CD14-positive monocyte (primary cell): ENCODE measurements at regions not wholly inside any gene's neighbourhood (a gene's known extent, or its start where the extent isn't known, plus 50 kb on each side); places are given as distances from the start of the nearest gene placed in this dataset.
A peak's percentile ranks its signal among the peaks of the same experiment; 100 is the strongest.

ENCODE experiments used
- DNase-seq, 3 donors: peaks; one replicate each; pipeline ENCODE4 v3.0.0-alpha.2; 2011 to 2022
- H2AFZ ChIP-seq: 2 replicates; pipeline ENCODE4 v1.6.0; 2012; ENCODE audit warnings: mild to moderate bottlenecking, low read depth, low read length, inconsistent platforms; ENCODE audit not compliant: insufficient read depth, poor library complexity, severe bottlenecking
- H3K27ac ChIP-seq, 2 donors: 1 replicate in 1 of 2; 2 replicates in 1 of 2; pipeline ENCODE4 v1.5.1; 2012 to 2013; ENCODE audit warnings: low read length in 2 of 2, control low read depth in 1 of 2, inconsistent platforms in 1 of 2, low read depth in 1 of 2, mild to moderate bottlenecking in 1 of 2
- H3K27me3 ChIP-seq, 2 donors: one replicate each; pipeline versions ENCODE4 v1.6.0 to v1.6.1; 2011 to 2013; ENCODE audit warnings: low read length in 2 of 2; ENCODE audit not compliant: control insufficient read depth in 2 of 2, insufficient read depth in 2 of 2
- H3K36me3 ChIP-seq, 2 donors: replicated peaks in 1 of 2; 1 replicate in 1 of 2; 2 replicates in 1 of 2; pipeline versions ENCODE4 v1.5.1 to v1.6.1; 2012 to 2013; ENCODE audit warnings: low read length in 2 of 2, control low read depth in 1 of 2, inconsistent platforms in 1 of 2, mild to moderate bottlenecking in 1 of 2; ENCODE audit not compliant: insufficient read depth in 2 of 2, control insufficient read depth in 1 of 2
- H3K4me1 ChIP-seq, 2 donors: 1 replicate in 1 of 2; 2 replicates in 1 of 2; pipeline versions ENCODE4 v1.5.1 to v1.6.1; 2012 to 2013; ENCODE audit warnings: low read length in 2 of 2, control low read depth in 1 of 2, inconsistent platforms in 1 of 2, mild to moderate bottlenecking in 1 of 2, moderate library complexity in 1 of 2; ENCODE audit not compliant: insufficient read depth in 2 of 2, control insufficient read depth in 1 of 2
- H3K4me2 ChIP-seq: replicated peaks from 2 replicates; pipeline ENCODE3; 2012; ENCODE audit warnings: low read length, moderate library complexity, mild to moderate bottlenecking; ENCODE audit not compliant: poor library complexity, severe bottlenecking; ENCODE audit errors: extremely low read depth
- H3K4me3 ChIP-seq, 3 experiments: fragments of 200-600 bp in 1 of 3; sonication (generic) in 1 of 3; replicated peaks in 1 of 3; 1 replicate in 2 of 3; 2 replicates in 1 of 3; pipeline ENCODE4 v1.5.1; 2011 to 2013; ENCODE audit warnings: low read length in 3 of 3, mild to moderate bottlenecking in 3 of 3, control low read depth in 2 of 3, low read depth in 2 of 3, inconsistent platforms in 1 of 3, moderate library complexity in 1 of 3
- H3K79me2 ChIP-seq: 2 replicates; pipeline ENCODE4 v1.6.0; 2012; ENCODE audit warnings: mild to moderate bottlenecking, control low read depth, inconsistent platforms, low read length, moderate library complexity; ENCODE audit not compliant: insufficient read depth
- H3K9ac ChIP-seq: 2 replicates; pipeline ENCODE4 v1.6.0; 2017; ENCODE audit warnings: low read length, mild to moderate bottlenecking; ENCODE audit not compliant: insufficient read depth, poor library complexity, severe bottlenecking
- H3K9me3 ChIP-seq, 2 donors: replicated peaks in 1 of 2; 1 replicate in 1 of 2; 2 replicates in 1 of 2; pipeline versions ENCODE4 v1.5.1 to v1.6.1; 2012 to 2013; ENCODE audit warnings: low read length in 2 of 2, control low read depth in 1 of 2; ENCODE audit not compliant: control insufficient read depth in 1 of 2, insufficient read depth in 1 of 2
- H4K20me1 ChIP-seq: 2 replicates; pipeline ENCODE4 v1.6.0; 2012; ENCODE audit warnings: mild to moderate bottlenecking, low read length, control low read depth, moderate library complexity; ENCODE audit not compliant: insufficient read depth
- H3K27ac Mint-ChIP-seq, 7 donors: one replicate each; pipeline ENCODE4 v1.8.0; 2020; ENCODE audit warnings: mild to moderate bottlenecking in 7 of 7, mixed read lengths in 7 of 7, moderate library complexity in 6 of 7, inconsistent platforms in 2 of 7
- H3K27me3 Mint-ChIP-seq, 3 donors: one replicate each; pipeline ENCODE4 v1.8.0; 2021 to 2022; ENCODE audit warnings: low read depth in 3 of 3, mild to moderate bottlenecking in 3 of 3, mixed read lengths in 3 of 3, moderate library complexity in 3 of 3, inconsistent platforms in 1 of 3
- H3K36me3 Mint-ChIP-seq, 2 donors: one replicate each; pipeline ENCODE4 v1.8.0; 2020; ENCODE audit warnings: mixed read lengths in 2 of 2, inconsistent platforms in 1 of 2, mild to moderate bottlenecking in 1 of 2
- H3K4me1 Mint-ChIP-seq: one replicate; pipeline ENCODE4 v1.8.0; 2020; ENCODE audit warnings: mild to moderate bottlenecking, mixed read lengths
- H3K4me3 Mint-ChIP-seq, 2 donors: one replicate each; pipeline ENCODE4 v1.8.0; 2020; ENCODE audit warnings: mild to moderate bottlenecking in 2 of 2, mixed read lengths in 2 of 2, moderate library complexity in 1 of 2
- H3K9me3 Mint-ChIP-seq, 7 donors: one replicate each; pipeline ENCODE4 v1.8.0; 2020 to 2022; ENCODE audit warnings: mixed read lengths in 7 of 7, mild to moderate bottlenecking in 6 of 7, moderate library complexity in 6 of 7, inconsistent platforms in 2 of 7
- CTCF ChIP-seq: fragments of 200-600 bp; IDR thresholded peaks from one replicate; pipeline ENCODE4 v1.8.0; 2022; ENCODE audit warnings: antibody characterized with exemption, mild to moderate bottlenecking
- WGBS: methylation state at CpG from one replicate; pipeline ENCODE4 v1.1.5; 2013; ENCODE audit warnings: missing lambda C conversion rate; ENCODE audit not compliant: insufficient coverage; 5-methylcytosine and 5-hydroxymethylcytosine counted together
- intact Hi-C, 2 donors: fragments of 100-400 bp; cut with micrococcal nuclease; formaldehyde crosslinking; loops; one replicate each; pipeline versions ENCODE4 v1.15.0 to v1.15.1; 2023

- no peak overlapping the region for H3K27ac ChIP-seq
- H3K9me3 Mint-ChIP-seq: peaks cover 0 to 1% (median 0%) of the 10 kb centered on the region in 7 donors
- no peak overlapping the region for H3K4me3 Mint-ChIP-seq
- no peak overlapping the region for H3K4me3 ChIP-seq
- no peaks in the 10 kb centered on the region for H3K79me2 ChIP-seq
- H4K20me1 ChIP-seq: no peaks in the 10 kb centered on the region
- intact Hi-C loops: no loop called here
- H3K27me3 ChIP-seq: peaks cover 18 to 20% of the 10 kb centered on the region in 2 donors
- H3K36me3 ChIP-seq: no peaks in the 10 kb centered on the region
- H3K4me2 ChIP-seq: no peak overlapping the region
- H3K4me1 ChIP-seq: peaks cover under 1 to 7% of the 10 kb centered on the region in 2 donors
- H2AFZ ChIP-seq: no peak overlapping the region
- no peak overlapping the region for H3K27ac Mint-ChIP-seq
- DNase-seq: no peak
- H3K36me3 Mint-ChIP-seq: peaks cover 0 to 5% of the 10 kb centered on the region in 2 donors
- TF ChIP-seq CTCF: no peak
- no peak overlapping the region for H3K9ac ChIP-seq
- no peaks in the 10 kb centered on the region for H3K9me3 ChIP-seq
- peaks cover 14% of the 10 kb centered on the region for H3K4me1 Mint-ChIP-seq
- H3K27me3 Mint-ChIP-seq: peaks cover 23 to 37% (median 33%) of the 10 kb centered on the region in 3 donors
These were observed 85.7 kb upstream of the ABCD3 start for GRCh38 chr1:94332516-94332915.

GRCh38 chr1:94329986-94330385 lies 88.2 kb upstream of the ABCD3 start:
- Mint-ChIP-seq H3K4me1 (peaks cover 15% of the 10 kb centered on the region), H3K36me3 (peaks cover 0 to 5% of the 10 kb centered on the region in 2 donors), H3K4me3 (peak overlapping the region in 1 of 2 donors; percentile 72), H3K27me3 (peaks cover 34 to 54% (median 41%) of the 10 kb centered on the region in 3 donors), H3K9me3 (peaks cover 0 to 3% (median 0%) of the 10 kb centered on the region in 7 donors), H3K27ac (no peak overlapping the region)
- no peak for DNase-seq
- WGBS: 33% methylated on average over 2 of the region's 3 CpGs
- peaks cover 5 to 11% of the 10 kb centered on the region in 2 donors for H3K4me1 ChIP-seq
- no peak overlapping the region for H3K4me2 ChIP-seq
- no peak overlapping the region for H3K9ac ChIP-seq
- intact Hi-C loops: no loop called here
- no peak overlapping the region for H3K27ac ChIP-seq
- H3K36me3 ChIP-seq: no peaks in the 10 kb centered on the region
- no peak overlapping the region for H2AFZ ChIP-seq
- H3K4me3 ChIP-seq: no peak overlapping the region
- H3K9me3 ChIP-seq: no peaks in the 10 kb centered on the region
- no peaks in the 10 kb centered on the region for H4K20me1 ChIP-seq
- no peaks in the 10 kb centered on the region for H3K79me2 ChIP-seq
- no peak for TF ChIP-seq CTCF
- peaks cover 27% of the 10 kb centered on the region in 2 donors for H3K27me3 ChIP-seq
